Glutamatergic neuron (in vitro differentiated cells): ENCODE measurements at regions not wholly inside any gene's neighbourhood (a gene's known extent, or its start where the extent isn't known, plus 50 kb on each side); places are given as distances from the start of the nearest gene placed in this dataset.

Experiments
- DNase-seq: peaks from one replicate; pipeline ENCODE4 v3.0.0; 2022
- H3K27ac Mint-ChIP-seq: one replicate; pipeline ENCODE4 v1.8.0; 2020; ENCODE audit warnings: mild to moderate bottlenecking, mixed read lengths, inconsistent platforms; ENCODE audit not compliant: unreplicated experiment
- H3K27me3 Mint-ChIP-seq: one replicate; pipeline ENCODE4 v1.8.0; 2020; ENCODE audit warnings: mild to moderate bottlenecking, moderate library complexity, mixed read lengths, inconsistent platforms; ENCODE audit not compliant: unreplicated experiment
- H3K36me3 Mint-ChIP-seq: one replicate; pipeline ENCODE4 v1.8.0; 2020; ENCODE audit warnings: mild to moderate bottlenecking, mixed read lengths, inconsistent platforms; ENCODE audit not compliant: unreplicated experiment
- H3K4me1 Mint-ChIP-seq: one replicate; pipeline ENCODE4 v1.8.0; 2020; ENCODE audit warnings: mild to moderate bottlenecking, low read depth, mixed read lengths, inconsistent platforms; ENCODE audit not compliant: unreplicated experiment
- H3K4me3 Mint-ChIP-seq: one replicate; pipeline ENCODE4 v1.8.0; 2020; ENCODE audit warnings: mild to moderate bottlenecking, mixed read lengths, inconsistent platforms; ENCODE audit not compliant: unreplicated experiment
- H3K9me3 Mint-ChIP-seq: one replicate; pipeline ENCODE4 v1.8.0; 2020; ENCODE audit warnings: mild to moderate bottlenecking, moderate library complexity, mixed read lengths, inconsistent platforms; ENCODE audit not compliant: unreplicated experiment
- TF ChIP-seq, protein P1 (sequence below): fragments of 200-600 bp; sonication (generic); IDR thresholded peaks from one replicate; pipeline ENCODE4 v1.5.0; 2021; ENCODE audit not compliant: partially characterized antibody, unreplicated experiment

DNA sequence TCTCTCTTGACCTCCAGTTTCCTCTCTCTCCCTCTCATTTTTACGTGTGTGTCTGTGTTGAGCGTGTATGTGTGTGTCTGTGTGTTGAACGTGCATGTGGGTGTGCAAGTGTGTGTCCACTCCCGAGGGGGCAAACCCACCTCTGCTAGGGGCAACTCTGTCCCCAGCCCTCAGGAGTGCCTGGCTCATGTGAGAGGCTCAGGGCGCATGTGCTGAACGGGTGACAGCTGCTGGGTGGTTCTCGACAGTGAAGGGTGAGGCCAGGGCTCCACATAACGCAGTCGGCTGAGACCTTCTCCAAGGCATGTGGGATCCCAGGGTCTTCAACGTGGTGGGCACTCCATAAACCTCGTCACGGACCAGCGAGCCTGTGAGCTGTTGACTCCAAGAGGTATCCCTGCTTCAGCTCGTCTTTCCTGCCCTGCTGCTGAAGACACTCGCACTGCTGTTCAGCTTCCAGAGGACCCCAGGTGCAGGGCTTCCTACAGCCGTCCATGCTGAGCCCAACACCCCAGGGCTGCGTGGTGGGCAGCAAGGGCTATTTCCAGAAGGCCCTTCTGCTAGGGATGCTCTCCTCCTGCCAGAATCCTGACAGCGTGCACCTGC, 361.6 kb upstream of the SHH start:
- peaks cover 4% of the 10 kb centered on the region for H3K27me3 Mint-ChIP-seq

DNA sequence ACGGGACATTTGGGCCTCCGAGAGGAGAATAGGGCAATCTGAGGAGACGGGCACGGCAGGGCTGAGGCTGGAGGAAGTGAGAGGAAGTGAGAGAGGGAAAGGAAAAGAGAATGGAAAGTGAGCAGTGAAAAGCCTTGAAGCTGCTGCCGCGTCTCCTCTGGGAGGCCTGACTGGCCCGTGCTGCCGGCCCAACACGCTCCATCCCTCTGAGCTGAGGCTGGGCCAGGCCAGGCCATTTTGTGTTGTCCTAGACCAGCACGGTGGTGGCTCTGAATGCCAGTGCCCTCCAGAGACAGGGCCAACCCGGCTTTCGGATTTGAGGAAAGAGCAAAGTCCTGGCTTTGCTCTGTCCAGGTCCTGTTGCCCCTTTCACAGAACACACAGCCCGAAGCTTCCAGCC, 361.1 kb upstream of the SHH start:
- Mint-ChIP-seq H3K27me3 (peaks cover 4% of the 10 kb centered on the region), H3K4me3 (no peak overlapping the region), H3K27ac (no peak overlapping the region), H3K4me1 (no peaks in the 10 kb centered on the region), H3K9me3 (peaks cover 1% of the 10 kb centered on the region), H3K36me3 (no peaks in the 10 kb centered on the region)
- TF ChIP-seq, protein P1, sequence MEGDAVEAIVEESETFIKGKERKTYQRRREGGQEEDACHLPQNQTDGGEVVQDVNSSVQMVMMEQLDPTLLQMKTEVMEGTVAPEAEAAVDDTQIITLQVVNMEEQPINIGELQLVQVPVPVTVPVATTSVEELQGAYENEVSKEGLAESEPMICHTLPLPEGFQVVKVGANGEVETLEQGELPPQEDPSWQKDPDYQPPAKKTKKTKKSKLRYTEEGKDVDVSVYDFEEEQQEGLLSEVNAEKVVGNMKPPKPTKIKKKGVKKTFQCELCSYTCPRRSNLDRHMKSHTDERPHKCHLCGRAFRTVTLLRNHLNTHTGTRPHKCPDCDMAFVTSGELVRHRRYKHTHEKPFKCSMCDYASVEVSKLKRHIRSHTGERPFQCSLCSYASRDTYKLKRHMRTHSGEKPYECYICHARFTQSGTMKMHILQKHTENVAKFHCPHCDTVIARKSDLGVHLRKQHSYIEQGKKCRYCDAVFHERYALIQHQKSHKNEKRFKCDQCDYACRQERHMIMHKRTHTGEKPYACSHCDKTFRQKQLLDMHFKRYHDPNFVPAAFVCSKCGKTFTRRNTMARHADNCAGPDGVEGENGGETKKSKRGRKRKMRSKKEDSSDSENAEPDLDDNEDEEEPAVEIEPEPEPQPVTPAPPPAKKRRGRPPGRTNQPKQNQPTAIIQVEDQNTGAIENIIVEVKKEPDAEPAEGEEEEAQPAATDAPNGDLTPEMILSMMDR: no peak
- DNase-seq: no peak

More for the DNA sequence above, 361.6 kb upstream of the SHH start:
- TF ChIP-seq, protein P1: no peak
- DNase-seq: no peak
- no peak overlapping the region for H3K27ac Mint-ChIP-seq
- no peaks in the 10 kb centered on the region for H3K36me3 Mint-ChIP-seq
- H3K4me1 Mint-ChIP-seq: no peaks in the 10 kb centered on the region
- H3K4me3 Mint-ChIP-seq: no peak overlapping the region
- H3K9me3 Mint-ChIP-seq: peaks cover 1% of the 10 kb centered on the region

DNA sequence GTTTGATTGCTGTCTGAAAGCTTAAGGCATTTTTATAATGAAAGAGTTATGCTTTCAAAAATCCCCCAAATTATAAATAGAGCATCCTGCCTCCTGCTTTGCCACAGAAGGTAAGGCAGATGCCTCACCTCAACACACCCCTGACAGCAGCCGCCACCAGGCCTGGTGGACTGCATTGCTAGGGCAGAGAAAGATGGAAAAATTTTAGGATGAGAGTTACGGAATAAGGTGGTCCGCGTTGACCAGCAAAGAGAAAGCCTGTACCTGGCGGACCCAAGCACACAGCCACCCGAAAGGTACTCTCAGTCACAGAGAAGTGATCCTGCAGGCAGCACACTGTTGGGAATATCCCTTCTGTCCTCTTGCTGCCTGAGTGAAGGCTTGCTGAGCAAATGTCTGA, 360.4 kb upstream of the SHH start:
- Mint-ChIP-seq H3K27ac (no peak overlapping the region), H3K27me3 (peaks cover 4% of the 10 kb centered on the region), H3K4me1 (no peaks in the 10 kb centered on the region), H3K9me3 (peaks cover 1% of the 10 kb centered on the region), H3K4me3 (no peak overlapping the region), H3K36me3 (no peaks in the 10 kb centered on the region)
- TF ChIP-seq, protein P1: no peak
- DNase-seq: no peak

DNA sequence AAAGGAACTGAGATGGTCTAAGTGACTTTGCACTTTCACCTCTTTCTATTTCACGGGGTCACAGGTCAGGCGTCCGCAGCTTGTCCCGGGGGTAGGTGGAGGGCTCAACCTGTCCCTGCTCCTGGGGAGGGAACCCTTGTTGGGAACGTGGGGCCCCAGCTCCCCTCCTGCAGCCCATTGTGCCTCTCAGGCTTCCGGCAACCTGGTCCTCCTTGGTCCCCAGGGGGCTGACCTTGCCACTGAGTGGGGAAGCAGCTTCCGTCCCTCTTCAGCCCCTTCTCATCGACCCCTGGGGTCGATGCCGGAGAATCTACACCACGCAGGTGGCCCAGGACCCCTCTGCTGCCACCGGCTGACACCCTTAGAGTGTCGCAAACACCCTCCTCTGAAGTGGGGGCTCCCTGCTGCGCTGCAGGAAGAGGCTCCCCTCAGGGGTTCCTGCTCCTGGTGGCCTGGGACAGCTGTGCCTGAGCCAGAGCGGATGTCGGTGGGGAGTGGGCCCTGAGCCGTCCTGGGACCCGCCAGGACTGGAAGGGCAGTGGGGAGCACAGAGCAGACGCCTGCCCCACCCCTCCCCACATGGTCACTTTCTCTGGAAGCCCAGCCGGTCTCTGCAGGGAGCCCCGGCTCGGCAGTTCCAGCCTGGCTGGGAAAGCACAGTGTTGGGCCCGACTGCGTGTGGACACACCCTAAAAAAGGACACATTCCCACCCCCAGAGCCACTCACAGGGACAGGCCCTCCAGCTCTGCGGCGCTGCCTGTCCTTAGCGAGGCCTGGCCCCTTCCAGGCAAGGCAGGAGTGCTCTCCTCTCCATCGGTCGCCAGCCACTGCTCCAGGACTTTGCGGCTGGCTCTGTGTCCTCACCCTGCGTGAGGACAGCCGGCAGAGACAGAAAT, 357.5 kb upstream of the SHH start:
- TF ChIP-seq, protein P1: no peak
- peak; percentile 44 for DNase-seq
- Mint-ChIP-seq H3K9me3 (no peaks in the 10 kb centered on the region), H3K27ac (no peak overlapping the region), H3K4me1 (no peaks in the 10 kb centered on the region), H3K4me3 (no peak overlapping the region), H3K36me3 (no peaks in the 10 kb centered on the region), H3K27me3 (peaks cover 6% of the 10 kb centered on the region)

DNA sequence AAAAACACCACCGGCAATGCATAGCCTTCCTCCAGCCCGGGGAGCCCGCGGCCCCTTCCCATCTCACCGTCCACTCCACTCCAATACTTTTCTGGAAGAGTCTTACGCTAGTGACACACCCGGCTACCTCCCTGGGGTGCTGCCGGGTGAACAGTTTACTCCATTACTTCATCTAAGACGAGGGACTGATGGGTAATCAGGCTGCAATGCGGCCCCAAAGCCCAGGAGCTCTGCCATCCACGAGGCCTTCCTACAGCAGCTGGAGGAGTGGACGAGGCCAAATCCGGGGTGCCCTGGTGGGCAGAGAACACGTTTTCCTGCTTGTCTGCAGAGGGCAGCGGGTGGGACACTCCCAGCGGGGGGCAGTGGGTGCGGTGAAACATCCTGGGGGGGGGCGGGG, 356.2 kb upstream of the SHH start:
- TF ChIP-seq, protein P1: no peak
- DNase-seq: no peak
- H3K27me3 Mint-ChIP-seq: peaks cover 3% of the 10 kb centered on the region
- no peak overlapping the region for H3K27ac Mint-ChIP-seq
- H3K9me3 Mint-ChIP-seq: no peaks in the 10 kb centered on the region
- H3K36me3 Mint-ChIP-seq: no peaks in the 10 kb centered on the region
- H3K4me3 Mint-ChIP-seq: no peak overlapping the region
- no peaks in the 10 kb centered on the region for H3K4me1 Mint-ChIP-seq
